Breast epithelium (tissue), 3 donors: ENCODE measurements at regions not wholly inside any gene's neighbourhood (a gene's known extent, or its start where the extent isn't known, plus 50 kb on each side); places are given as distances from the start of the nearest gene placed in this dataset.

Source experiments
- POLR2A ChIP-seq: fragments of 450-650 bp; IDR thresholded peaks from one replicate; pipeline ENCODE4 v1.6.1; 2016; ENCODE audit warnings: antibody characterized with exemption, mild to moderate bottlenecking, moderate library complexity
- TF ChIP-seq, protein P1 (sequence below), 3 donors: fragments of 450-650 bp; IDR thresholded peaks; one replicate each; pipeline ENCODE4 v1.5.1; 2016 to 2017; ENCODE audit warnings: antibody characterized with exemption in 3 of 3, mild to moderate bottlenecking in 3 of 3, moderate library complexity in 3 of 3

DNA sequence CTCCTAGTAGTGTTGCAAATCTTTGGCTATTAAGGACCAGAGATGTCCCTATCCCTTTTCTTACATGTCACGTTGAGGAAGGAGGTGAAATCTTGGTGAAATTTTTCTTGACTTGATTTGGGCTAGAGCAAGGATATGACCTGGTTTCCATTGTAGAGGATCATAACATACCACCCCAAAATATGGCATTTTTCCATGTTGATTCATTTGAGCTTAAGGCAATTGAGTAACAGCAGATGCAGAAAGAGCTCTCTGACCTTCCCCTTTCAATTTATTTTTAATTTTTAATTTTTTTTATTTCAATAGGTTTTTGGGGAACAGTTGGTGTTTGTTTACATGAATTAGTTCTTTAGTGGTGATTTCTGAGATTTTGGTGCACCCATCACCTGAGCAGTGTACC is 61.2 kb upstream of the MAP1B start:
- TF ChIP-seq, protein P1, sequence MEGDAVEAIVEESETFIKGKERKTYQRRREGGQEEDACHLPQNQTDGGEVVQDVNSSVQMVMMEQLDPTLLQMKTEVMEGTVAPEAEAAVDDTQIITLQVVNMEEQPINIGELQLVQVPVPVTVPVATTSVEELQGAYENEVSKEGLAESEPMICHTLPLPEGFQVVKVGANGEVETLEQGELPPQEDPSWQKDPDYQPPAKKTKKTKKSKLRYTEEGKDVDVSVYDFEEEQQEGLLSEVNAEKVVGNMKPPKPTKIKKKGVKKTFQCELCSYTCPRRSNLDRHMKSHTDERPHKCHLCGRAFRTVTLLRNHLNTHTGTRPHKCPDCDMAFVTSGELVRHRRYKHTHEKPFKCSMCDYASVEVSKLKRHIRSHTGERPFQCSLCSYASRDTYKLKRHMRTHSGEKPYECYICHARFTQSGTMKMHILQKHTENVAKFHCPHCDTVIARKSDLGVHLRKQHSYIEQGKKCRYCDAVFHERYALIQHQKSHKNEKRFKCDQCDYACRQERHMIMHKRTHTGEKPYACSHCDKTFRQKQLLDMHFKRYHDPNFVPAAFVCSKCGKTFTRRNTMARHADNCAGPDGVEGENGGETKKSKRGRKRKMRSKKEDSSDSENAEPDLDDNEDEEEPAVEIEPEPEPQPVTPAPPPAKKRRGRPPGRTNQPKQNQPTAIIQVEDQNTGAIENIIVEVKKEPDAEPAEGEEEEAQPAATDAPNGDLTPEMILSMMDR (IDR thresholded peaks at IDR 0.05) = no peak
- no peak for TF ChIP-seq POLR2A
